Mesothelial cell of epicardium (in vitro differentiated cells): ENCODE measurements at regions not wholly inside any gene's neighbourhood (a gene's known extent, or its start where the extent isn't known, plus 50 kb on each side); places are given as distances from the start of the nearest gene placed in this dataset.
"Not testable (repeated sequence)": the region's sequence is repeated elsewhere in the genome, so short reads cannot be mapped to it uniquely, and the experiment has no call there.

ENCODE experiments used
- DNase-seq, 2 experiments: peaks; one replicate each; pipeline ENCODE4 v3.0.0; 2021; ENCODE audit warnings: low spot score in 2 of 2; ENCODE audit not compliant: unreplicated experiment in 2 of 2
- H3K27ac Mint-ChIP-seq: 2 replicates; pipeline ENCODE4 v1.8.0; 2021; ENCODE audit warnings: mixed read lengths
- H3K27me3 Mint-ChIP-seq: 2 replicates; pipeline ENCODE4 v1.8.0; 2021; ENCODE audit warnings: low read depth, mixed read lengths
- H3K36me3 Mint-ChIP-seq: 2 replicates; pipeline ENCODE4 v1.8.0; 2021; ENCODE audit warnings: mixed read lengths
- H3K4me1 Mint-ChIP-seq: 2 replicates; pipeline ENCODE4 v1.8.0; 2021; ENCODE audit warnings: mixed read lengths
- H3K4me3 Mint-ChIP-seq: 2 replicates; pipeline ENCODE4 v1.8.0; 2021; ENCODE audit warnings: mild to moderate bottlenecking, moderate library complexity, mixed read lengths
- H3K9me3 Mint-ChIP-seq: 2 replicates; pipeline ENCODE4 v1.8.0; 2021; ENCODE audit warnings: mixed read lengths
- TF ChIP-seq, protein P1 (sequence below): fragments of 200-600 bp; sonication (generic); IDR thresholded peaks from one replicate; pipeline ENCODE4 v1.5.0; 2021; ENCODE audit warnings: antibody characterized with exemption; ENCODE audit not compliant: unreplicated experiment

DNA sequence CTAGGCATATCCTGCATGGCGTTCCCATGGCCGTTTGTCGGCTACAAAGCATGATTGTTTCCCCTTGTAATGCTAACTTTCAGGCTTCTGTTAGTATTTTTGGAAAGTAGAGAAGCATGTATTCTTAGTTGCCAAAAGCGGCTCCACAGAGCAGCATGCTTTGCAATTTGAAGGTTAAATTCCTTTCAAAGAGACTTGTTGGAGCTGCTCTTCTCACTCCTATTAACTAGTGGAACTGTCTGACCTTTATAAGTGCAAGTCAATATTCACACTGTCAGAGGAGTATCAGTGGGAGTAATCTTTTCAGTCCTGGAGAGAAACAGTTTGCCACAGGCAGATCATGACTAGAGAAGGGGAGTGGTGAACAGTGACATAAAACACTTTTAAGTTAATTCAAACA is 656.1 kb upstream of the NOVA1 start:
- H3K27me3 Mint-ChIP-seq: no peaks in the 10 kb centered on the region
- no peak for DNase-seq
- H3K9me3 Mint-ChIP-seq: peaks cover 11% of the 10 kb centered on the region
- peaks cover 4% of the 10 kb centered on the region for H3K4me1 Mint-ChIP-seq
- TF ChIP-seq, protein P1, sequence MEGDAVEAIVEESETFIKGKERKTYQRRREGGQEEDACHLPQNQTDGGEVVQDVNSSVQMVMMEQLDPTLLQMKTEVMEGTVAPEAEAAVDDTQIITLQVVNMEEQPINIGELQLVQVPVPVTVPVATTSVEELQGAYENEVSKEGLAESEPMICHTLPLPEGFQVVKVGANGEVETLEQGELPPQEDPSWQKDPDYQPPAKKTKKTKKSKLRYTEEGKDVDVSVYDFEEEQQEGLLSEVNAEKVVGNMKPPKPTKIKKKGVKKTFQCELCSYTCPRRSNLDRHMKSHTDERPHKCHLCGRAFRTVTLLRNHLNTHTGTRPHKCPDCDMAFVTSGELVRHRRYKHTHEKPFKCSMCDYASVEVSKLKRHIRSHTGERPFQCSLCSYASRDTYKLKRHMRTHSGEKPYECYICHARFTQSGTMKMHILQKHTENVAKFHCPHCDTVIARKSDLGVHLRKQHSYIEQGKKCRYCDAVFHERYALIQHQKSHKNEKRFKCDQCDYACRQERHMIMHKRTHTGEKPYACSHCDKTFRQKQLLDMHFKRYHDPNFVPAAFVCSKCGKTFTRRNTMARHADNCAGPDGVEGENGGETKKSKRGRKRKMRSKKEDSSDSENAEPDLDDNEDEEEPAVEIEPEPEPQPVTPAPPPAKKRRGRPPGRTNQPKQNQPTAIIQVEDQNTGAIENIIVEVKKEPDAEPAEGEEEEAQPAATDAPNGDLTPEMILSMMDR: no peak
- H3K27ac Mint-ChIP-seq: peak overlapping the region; percentile 28
- H3K36me3 Mint-ChIP-seq: no peaks in the 10 kb centered on the region
- H3K4me3 Mint-ChIP-seq: no peak overlapping the region

DNA sequence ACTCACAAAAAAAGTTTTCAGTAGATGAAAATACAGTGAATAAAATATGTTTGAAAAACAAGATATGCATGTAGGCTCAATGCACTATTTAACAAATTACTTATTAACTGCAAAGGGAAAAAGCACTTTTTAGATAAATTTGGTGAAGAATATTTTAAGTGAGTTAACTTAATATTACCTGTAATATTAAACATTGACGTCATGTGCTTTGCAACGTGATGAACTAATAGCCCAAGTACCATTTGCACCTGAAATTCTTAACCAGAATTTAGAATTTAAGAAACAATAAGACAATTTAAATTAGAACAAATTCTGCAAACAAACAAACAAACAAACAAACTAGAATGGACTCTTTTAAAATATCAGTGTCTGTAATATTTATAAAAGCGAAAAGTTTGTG is 659.0 kb upstream of the NOVA1 start:
- H3K9me3 Mint-ChIP-seq: peaks cover 7% of the 10 kb centered on the region
- H3K4me3 Mint-ChIP-seq: no peak overlapping the region
- no peak for DNase-seq
- H3K27me3 Mint-ChIP-seq: no peaks in the 10 kb centered on the region
- TF ChIP-seq, protein P1: no peak
- H3K4me1 Mint-ChIP-seq: peaks cover 4% of the 10 kb centered on the region
- no peaks in the 10 kb centered on the region for H3K36me3 Mint-ChIP-seq
- no peak overlapping the region for H3K27ac Mint-ChIP-seq

DNA sequence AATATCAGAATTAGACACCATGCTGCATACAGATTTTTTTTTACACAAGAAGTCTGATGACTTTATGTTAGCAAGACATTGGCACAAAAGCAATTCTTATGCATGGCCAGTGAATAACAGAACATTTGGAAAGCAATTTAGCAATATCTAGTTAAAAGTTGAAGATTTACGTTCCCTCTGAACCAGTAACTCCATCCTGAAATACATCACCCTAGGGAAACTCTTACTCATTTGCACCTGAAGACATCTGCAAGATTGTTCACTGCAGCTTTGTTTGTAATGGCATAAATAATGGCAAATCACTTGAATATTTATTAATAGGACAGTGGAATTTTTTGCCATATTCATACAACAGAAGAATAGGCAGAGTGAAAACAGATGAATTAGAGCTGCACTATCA is 670.0 kb upstream of the NOVA1 start:
- Mint-ChIP-seq H3K27me3 (no peaks in the 10 kb centered on the region), H3K27ac (no peak overlapping the region), H3K36me3 (no peaks in the 10 kb centered on the region), H3K9me3 (peaks cover 6% of the 10 kb centered on the region), H3K4me1 (peaks cover 2% of the 10 kb centered on the region), H3K4me3 (no peak overlapping the region)
- DNase-seq: no peak
- TF ChIP-seq, protein P1: no peak

DNA sequence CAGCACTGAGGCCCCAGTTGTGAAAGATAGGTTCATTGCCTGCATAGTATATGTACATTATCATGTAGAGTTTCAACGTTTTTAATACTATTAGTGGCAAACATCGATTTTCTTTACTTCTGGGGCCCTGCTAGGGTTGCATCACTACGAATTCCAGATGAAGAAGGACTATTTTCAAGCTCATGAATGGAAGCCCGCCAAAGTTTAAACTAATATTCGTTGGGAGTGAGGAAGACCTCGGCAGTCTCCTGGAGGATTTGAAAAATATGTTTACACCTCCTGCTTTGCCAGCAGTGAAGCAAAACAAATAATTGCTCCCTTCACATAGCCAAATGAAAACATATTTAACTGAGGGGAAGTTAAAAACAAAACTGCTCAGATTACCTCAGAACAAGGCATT is 672.9 kb upstream of the NOVA1 start:
- H3K4me1 Mint-ChIP-seq: peaks cover 2% of the 10 kb centered on the region
- H3K9me3 Mint-ChIP-seq: no peaks in the 10 kb centered on the region
- TF ChIP-seq, protein P1: no peak
- H3K4me3 Mint-ChIP-seq: no peak overlapping the region
- no peaks in the 10 kb centered on the region for H3K36me3 Mint-ChIP-seq
- H3K27me3 Mint-ChIP-seq: no peaks in the 10 kb centered on the region
- no peak overlapping the region for H3K27ac Mint-ChIP-seq
- no peak for DNase-seq

DNA sequence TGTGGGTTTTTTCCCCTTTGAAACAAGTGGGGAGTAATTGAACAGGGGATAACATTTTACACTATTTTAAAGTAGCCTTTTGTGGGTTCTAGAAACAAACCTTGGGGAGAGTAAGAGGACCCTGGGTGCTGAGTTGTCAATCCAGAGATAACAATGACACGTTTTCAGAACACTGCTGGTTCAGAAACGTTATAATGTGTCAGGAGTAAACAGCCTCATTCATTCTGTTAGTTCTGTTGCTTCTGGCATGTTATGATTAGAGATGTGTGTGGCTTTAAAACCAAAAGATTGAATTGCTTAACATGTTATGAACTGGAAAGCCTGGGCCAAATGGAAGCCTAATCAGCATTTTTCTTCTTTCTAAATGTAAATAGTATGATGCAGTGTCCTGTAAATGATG is 680.5 kb upstream of the NOVA1 start:
- DNase-seq: no peak
- H3K4me1 Mint-ChIP-seq: no peaks in the 10 kb centered on the region
- no peak overlapping the region for H3K4me3 Mint-ChIP-seq
- no peaks in the 10 kb centered on the region for H3K27me3 Mint-ChIP-seq
- H3K36me3 Mint-ChIP-seq: no peaks in the 10 kb centered on the region
- no peak overlapping the region for H3K27ac Mint-ChIP-seq
- peaks cover 12% of the 10 kb centered on the region for H3K9me3 Mint-ChIP-seq
- TF ChIP-seq, protein P1: no peak

DNA sequence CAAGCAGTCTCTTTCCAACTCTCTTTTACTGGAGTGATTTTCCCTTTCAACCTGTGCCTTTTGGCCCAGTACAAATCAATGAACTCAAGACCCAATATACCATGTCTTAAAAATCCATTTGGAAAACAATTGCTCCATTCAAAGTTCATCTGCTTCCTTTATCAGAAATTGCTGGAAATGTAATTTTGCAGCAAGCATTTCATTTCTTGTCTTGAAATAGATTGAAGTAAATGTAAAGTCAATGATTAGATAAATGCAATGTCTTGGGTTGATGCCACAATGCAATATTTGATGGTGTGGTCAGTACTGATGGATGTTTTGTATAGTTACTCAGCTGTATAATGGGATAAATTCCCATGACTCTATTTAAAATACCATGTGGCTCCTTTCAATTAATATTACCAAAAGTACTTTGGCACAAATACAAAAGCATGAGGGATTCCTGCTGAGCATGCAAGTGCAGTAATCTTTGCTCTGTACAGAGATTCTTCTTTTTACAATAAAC is 707.7 kb upstream of the NOVA1 start:
- Mint-ChIP-seq H3K4me3 (no peak overlapping the region), H3K36me3 (peaks cover 3% of the 10 kb centered on the region), H3K27me3 (no peaks in the 10 kb centered on the region), H3K9me3 (peaks cover 52% of the 10 kb centered on the region), H3K27ac (no peak overlapping the region), H3K4me1 (no peaks in the 10 kb centered on the region)
- no peak for DNase-seq
- TF ChIP-seq, protein P1: no peak

DNA sequence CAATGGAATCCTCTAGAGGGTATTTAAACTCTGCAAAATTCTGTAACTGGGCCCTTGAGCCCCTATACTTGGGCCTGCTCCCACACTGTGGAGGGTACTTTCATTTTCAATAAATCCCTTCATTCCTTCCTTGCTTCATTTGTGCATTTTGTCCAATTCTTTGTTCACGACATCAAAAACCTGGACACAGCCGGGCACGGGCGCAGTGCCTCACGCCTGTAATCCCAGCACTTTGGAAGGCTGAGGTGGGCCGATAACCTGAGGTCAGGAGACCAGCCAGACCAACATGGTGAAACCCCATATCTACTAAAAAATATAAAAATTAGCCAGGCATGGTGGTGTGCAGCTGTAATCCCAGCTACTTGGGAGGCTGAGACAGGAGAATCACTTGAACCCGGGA is 714.9 kb upstream of the NOVA1 start:
- H3K9me3 Mint-ChIP-seq: peaks cover 37% of the 10 kb centered on the region
- not testable (repeated sequence) for DNase-seq, H3K27me3 Mint-ChIP-seq, H3K27ac Mint-ChIP-seq, H3K36me3 Mint-ChIP-seq, H3K4me1 Mint-ChIP-seq, H3K4me3 Mint-ChIP-seq
